IMR-90 (cell line): ENCODE measurements at regions not wholly inside any gene's neighbourhood (a gene's known extent, or its start where the extent isn't known, plus 50 kb on each side); places are given as distances from the start of the nearest gene placed in this dataset.

ENCODE experiments used
- ATAC-seq: fragments of 200-7000 bp; cut with Tn5 transposase; 2 replicates; pipeline ENCODE4 v1.9.1; 2020; ENCODE audit warnings: low read depth, mild to moderate bottlenecking, moderate library complexity
- BruUV-seq: library from RNA; stranded (reverse); fragments of 400-500 nt; replicated peaks from 2 replicates; lab custom pipeline; 2021; lab: Mats Ljungman, UMichigan
- CTCF ChIA-PET: fragments of 300-600 bp; formaldehyde crosslinking; extraction: SDS; loops from one replicate; lab custom pipeline; 2021; ENCODE audit warnings: antibody characterized with exemption; lab: Yijun Ruan, JAX
- POLR2A ChIA-PET: fragments of 300-600 bp; sonication (Branson Sonifier 250); formaldehyde crosslinking; loops from one replicate; lab custom pipeline; 2022; ENCODE audit warnings: antibody characterized with exemption; ENCODE audit not compliant: unreplicated experiment; lab: Charles Lee
- DNase-seq: peaks from one replicate; pipeline ENCODE4 v3.0.0; 2013
- H2AFZ ChIP-seq: replicated peaks from 2 replicates; pipeline ENCODE3; 2013; ENCODE audit warnings: low read length, mild to moderate bottlenecking; ENCODE audit not compliant: poor library complexity
- H2AK5ac ChIP-seq: 2 replicates; pipeline ENCODE4 v1.6.1; 2013; ENCODE audit warnings: low read depth, low read length, inconsistent platforms
- H2AK9ac ChIP-seq: replicated peaks from 2 replicates; pipeline ENCODE3; 2013; ENCODE audit warnings: mild to moderate bottlenecking, low read depth, low read length, moderate library complexity; ENCODE audit not compliant: poor library complexity
- H2BK120ac ChIP-seq: 2 replicates; pipeline ENCODE4 v1.6.1; 2013; ENCODE audit warnings: low read depth, low read length, inconsistent platforms
- H2BK15ac ChIP-seq: 3 replicates; pipeline ENCODE4 v1.6.1; 2013; ENCODE audit warnings: low read depth, low read length, inconsistent platforms
- H2BK20ac ChIP-seq: 2 replicates; pipeline ENCODE4 v1.6.1; 2013; ENCODE audit warnings: low read depth, mild to moderate bottlenecking, inconsistent platforms, low read length, moderate library complexity
- H2BK5ac ChIP-seq: 2 replicates; pipeline ENCODE4 v1.6.1; 2013; ENCODE audit warnings: mild to moderate bottlenecking, low read depth, low read length, inconsistent platforms; ENCODE audit not compliant: poor library complexity, severe bottlenecking
- H3K14ac ChIP-seq: replicated peaks from 2 replicates; pipeline ENCODE4 v1.6.1; 2013; ENCODE audit warnings: low read depth, low read length, inconsistent platforms
- H3K18ac ChIP-seq: 2 replicates; pipeline ENCODE4 v1.6.1; 2013; ENCODE audit warnings: low read depth, low read length, control low read depth
- H3K23ac ChIP-seq: 2 replicates; pipeline ENCODE4 v1.6.1; 2013; ENCODE audit warnings: low read depth, low read length, inconsistent platforms
- H3K27ac ChIP-seq: 2 replicates; pipeline ENCODE4 v1.5.1; 2013; ENCODE audit warnings: mild to moderate bottlenecking, control low read depth, low read length; ENCODE audit not compliant: insufficient read depth
- H3K27me3 ChIP-seq: 2 replicates; pipeline ENCODE4 v1.6.1; 2013; ENCODE audit warnings: low read length; ENCODE audit not compliant: control insufficient read depth, insufficient read depth
- H3K36me3 ChIP-seq: 2 replicates; pipeline ENCODE4 v1.6.1; 2013; ENCODE audit warnings: low read length, mixed read lengths; ENCODE audit not compliant: control insufficient read depth, insufficient read depth
- H3K4ac ChIP-seq: 2 replicates; pipeline ENCODE4 v1.6.1; 2013; ENCODE audit warnings: low read depth, low read length, inconsistent platforms
- H3K4me1 ChIP-seq: 2 replicates; pipeline ENCODE4 v1.6.1; 2013; ENCODE audit warnings: low read length, mixed read lengths; ENCODE audit not compliant: control insufficient read depth, insufficient read depth
- H3K4me2 ChIP-seq: 2 replicates; pipeline ENCODE4 v1.6.1; 2013; ENCODE audit warnings: low read depth, mild to moderate bottlenecking, control low read depth, low read length, moderate library complexity
- H3K4me3 ChIP-seq: 2 replicates; pipeline ENCODE4 v1.5.1; 2013; ENCODE audit warnings: low read depth, mild to moderate bottlenecking, control low read depth, low read length, moderate library complexity; ENCODE audit not compliant: insufficient read depth
- H3K56ac ChIP-seq: 2 replicates; pipeline ENCODE4 v1.6.1; 2013; ENCODE audit warnings: low read length, inconsistent platforms; ENCODE audit not compliant: insufficient read depth; ENCODE audit errors: extremely low read depth
- H3K79me1 ChIP-seq, 2 experiments: 2 replicates each; pipeline ENCODE4 v1.6.1; 2013; ENCODE audit warnings: low read length in 2 of 2, inconsistent platforms in 1 of 2, low read depth in 1 of 2
- H3K9ac ChIP-seq: 2 replicates; pipeline ENCODE4 v1.6.1; 2013; ENCODE audit warnings: low read depth, low read length, control low read depth
- H3K9me1 ChIP-seq: 2 replicates; pipeline ENCODE4 v1.6.1; 2013; ENCODE audit warnings: low read length, inconsistent platforms; ENCODE audit not compliant: insufficient read depth
- H3K9me3 ChIP-seq: 2 replicates; pipeline ENCODE4 v1.6.1; 2013; ENCODE audit warnings: low read length; ENCODE audit not compliant: control insufficient read depth, insufficient read depth
- H4K20me1 ChIP-seq: 2 replicates; pipeline ENCODE4 v1.6.1; 2013; ENCODE audit warnings: low read length, inconsistent platforms; ENCODE audit not compliant: insufficient read depth
- H4K5ac ChIP-seq: 2 replicates; pipeline ENCODE4 v1.6.1; 2013; ENCODE audit warnings: mild to moderate bottlenecking, low read depth, low read length, control low read depth
- H4K8ac ChIP-seq, 2 experiments: 2 replicates each; pipeline ENCODE4 v1.6.1; 2013; ENCODE audit warnings: low read depth in 2 of 2, low read length in 2 of 2, control low read depth in 1 of 2, inconsistent platforms in 1 of 2
- H4K91ac ChIP-seq: 2 replicates; pipeline ENCODE4 v1.6.1; 2013; ENCODE audit warnings: low read depth, low read length, inconsistent platforms; ENCODE audit not compliant: insufficient read depth
- FOS ChIP-seq: fragments of 150-350 bp; IDR thresholded peaks from 2 replicates; pipeline ENCODE4 v1.6.1; 2016; ENCODE audit warnings: low read depth, low read length
- WGBS, 2 experiments: methylation state at CpG; one replicate each; pipeline versions ENCODE4 v1.1.5 to v1.1.7; 2013; ENCODE audit warnings: missing lambda C conversion rate in 2 of 2; ENCODE audit not compliant: insufficient read length in 1 of 2; ENCODE audit errors: extremely low coverage in 2 of 2; 5-methylcytosine and 5-hydroxymethylcytosine counted together
- dilution Hi-C: fragments of 300-500 bp; cut with HindIII; formaldehyde crosslinking; loops from one replicate; pipeline ENCODE4 v1.14.3; 2018; ENCODE audit warnings: low sequenced_read_pairs; ENCODE audit not compliant: unreplicated experiment
- in situ Hi-C: fragments of 300-500 bp; cut with MboI; formaldehyde crosslinking; loops from 3 replicates; pipeline ENCODE4 v1.14.3; 2019; ENCODE audit warnings: low sequenced_read_pairs, inconsistent platforms, mixed read lengths
- intact Hi-C: fragments of 100-400 bp; cut with micrococcal nuclease; formaldehyde crosslinking; loops from 2 replicates; pipeline ENCODE4 v1.10.0; 2022

DNA sequence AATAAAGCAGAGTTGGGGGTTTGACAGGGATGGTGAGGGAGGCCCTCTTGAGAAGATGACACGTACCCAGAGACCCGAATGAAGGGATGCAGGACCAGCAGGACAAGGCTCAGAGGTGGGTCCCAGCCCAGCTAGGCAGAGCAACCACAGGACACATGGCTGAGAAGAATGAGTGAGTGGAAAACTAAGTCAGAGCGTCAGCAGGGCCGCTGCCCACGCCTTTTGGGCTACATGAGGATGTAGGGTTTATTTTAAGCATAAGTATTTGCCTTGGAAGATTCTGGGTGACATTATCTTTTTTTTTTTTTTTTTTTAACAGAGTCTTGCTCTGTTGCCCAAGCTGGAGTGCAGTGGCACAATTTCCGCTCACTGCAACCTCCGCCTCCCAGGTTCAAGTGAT is 176.0 kb downstream of the TMEM132E start:
- Histone ChIP-seq H3K9me3 (no peaks in the 10 kb centered on the region), H2AK5ac (no peak overlapping the region), H3K36me3 (no peaks in the 10 kb centered on the region), H3K9ac (no peak overlapping the region), H2BK15ac (no peak overlapping the region), H3K4me1 (no peaks in the 10 kb centered on the region), H3K56ac (no peak overlapping the region), H3K27me3 (no peaks in the 10 kb centered on the region; the same call in 1 of the 2 replicates), H3K9me1 (no peaks in the 10 kb centered on the region; the same call in 1 of the 2 replicates), H3K27ac (no peak overlapping the region), H3K23ac (no peak overlapping the region), H3K4me2 (no peak overlapping the region), H2BK5ac (no peak overlapping the region), H2AK9ac (no peak overlapping the region), H4K91ac (no peak overlapping the region), H3K4ac (no peak overlapping the region), H3K4me3 (no peak overlapping the region), H4K20me1 (no peaks in the 10 kb centered on the region), H4K8ac (no peak overlapping the region), H3K14ac (no peak overlapping the region), H2AFZ (no peak overlapping the region), H3K18ac (no peak overlapping the region), H2BK120ac (no peak overlapping the region), H4K5ac (no peak overlapping the region), H3K79me1 (no peaks in the 10 kb centered on the region), H2BK20ac (no peak overlapping the region)
- intact Hi-C loops = no loop called here
- ChIA-PET POLR2A (no interaction called here), CTCF (no interaction called here)
- DNase-seq (no peak), ATAC-seq (no peak)
- dilution Hi-C loops = no loop called here
- 20% methylated on average over 1 of the region's 7 CpGs; no CpG with 5 or more reads in 1 of the 2 experiments for WGBS, 2 experiments
- in situ Hi-C loops = no loop called here
- no peak for TF ChIP-seq FOS
- BruUV-seq = no TSS peak
